HG03064 (cell line): ENCODE measurements at regions not wholly inside any gene's neighbourhood (a gene's known extent, or its start where the extent isn't known, plus 50 kb on each side); places are given as distances from the start of the nearest gene placed in this dataset.
"Not testable (repeated sequence)": the region's sequence is repeated elsewhere in the genome, so short reads cannot be mapped to it uniquely, and the experiment has no call there.

Experiments
- ATAC-seq: cut with Tn5 transposase; IDR thresholded peaks from one replicate; pipeline ENCODE4 v1.9.1; 2021; ENCODE audit warnings: low read depth; ENCODE audit not compliant: unreplicated experiment

DNA sequence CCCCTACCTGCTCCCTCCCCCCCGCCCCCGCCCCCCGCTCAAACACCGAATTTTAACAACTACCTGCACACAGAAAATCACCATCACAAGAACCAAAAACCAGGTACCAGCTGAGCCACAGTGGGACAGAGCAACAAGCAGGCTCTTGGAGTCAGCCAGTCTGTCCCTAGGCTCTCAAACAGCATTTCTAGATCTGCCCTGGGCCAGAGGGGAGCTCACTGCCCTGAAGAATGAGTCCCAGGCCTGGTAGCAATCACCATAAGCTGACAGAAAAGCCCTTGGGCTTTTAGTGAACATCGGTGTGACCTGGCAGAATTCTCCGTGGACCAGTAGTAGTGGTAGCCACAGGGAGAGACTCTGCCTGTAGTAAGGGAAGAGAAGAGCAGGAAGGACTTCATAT, 58.3 kb downstream of the C11orf87 start:
- ATAC-seq = no peak

DNA sequence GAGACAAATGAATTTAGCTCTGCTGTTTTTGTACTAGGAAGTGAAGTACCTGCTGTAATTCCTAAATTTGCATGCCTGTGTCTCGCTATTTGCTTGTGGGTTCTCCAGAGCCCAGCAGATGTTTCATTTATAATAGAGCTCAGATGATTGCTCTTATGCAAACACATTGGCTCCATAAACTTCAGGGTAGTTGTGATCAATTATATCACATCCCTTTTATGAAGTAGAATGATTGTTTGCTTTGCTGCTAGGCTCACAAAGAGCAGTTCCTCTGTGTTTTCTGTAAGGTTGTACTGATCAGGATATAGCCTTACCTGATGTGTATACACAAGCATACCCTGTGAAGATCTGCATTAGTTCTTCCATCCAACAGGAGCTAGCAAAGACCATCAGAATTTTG, 64.1 kb downstream of the C11orf87 start:
- ATAC-seq = no peak

DNA sequence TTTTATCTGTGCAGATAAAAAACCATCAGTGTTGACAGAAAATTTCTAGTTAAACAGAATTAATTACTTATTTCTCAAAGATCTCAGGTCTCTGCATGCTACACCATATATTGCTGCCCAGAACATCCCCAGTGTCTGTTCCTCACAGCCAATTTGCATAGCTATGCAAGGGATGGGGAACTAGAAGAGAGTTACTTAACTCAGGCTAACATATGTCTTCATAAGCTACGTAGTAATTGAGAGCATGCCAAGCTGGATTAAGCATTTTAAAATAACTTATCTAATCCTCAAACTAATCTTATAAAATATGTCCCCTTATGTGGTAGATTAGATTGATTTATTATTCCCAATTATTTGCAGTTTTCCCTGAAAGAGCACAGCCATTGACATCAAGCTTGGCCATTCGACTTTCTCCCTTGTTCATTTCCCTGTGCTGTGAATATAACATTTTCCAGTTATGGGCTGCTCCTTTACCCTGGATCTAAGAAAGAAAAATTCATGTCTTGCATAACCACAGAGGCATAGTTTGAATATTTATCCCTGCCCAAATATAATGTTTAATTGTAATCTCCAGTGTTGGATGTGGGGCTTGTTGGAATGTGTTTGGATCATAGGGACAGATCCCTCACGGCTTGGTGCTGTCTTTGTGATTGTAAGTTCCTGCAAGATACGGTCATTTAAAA, 69.1 kb downstream of the C11orf87 start:
- no peak for ATAC-seq

DNA sequence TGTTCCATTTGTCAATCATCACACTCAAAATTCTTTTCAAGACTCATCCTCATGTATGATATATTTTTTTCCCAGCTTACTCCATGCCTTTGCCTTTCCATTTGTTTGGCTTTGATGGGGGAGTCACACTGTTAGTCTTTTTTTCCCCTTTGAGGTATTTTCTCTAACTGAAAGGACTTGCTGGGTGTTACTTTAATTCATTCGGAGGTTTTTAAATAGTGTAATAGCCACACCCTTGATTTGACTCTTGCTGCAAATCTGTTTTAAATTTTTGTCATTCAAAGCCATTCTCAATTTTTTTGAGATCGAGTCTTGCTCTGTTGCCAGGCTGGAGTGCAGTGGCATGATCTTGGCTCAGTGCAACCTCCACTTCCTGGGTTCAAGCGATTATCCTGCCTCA, 84.1 kb downstream of the C11orf87 start:
- ATAC-seq = no peak

DNA sequence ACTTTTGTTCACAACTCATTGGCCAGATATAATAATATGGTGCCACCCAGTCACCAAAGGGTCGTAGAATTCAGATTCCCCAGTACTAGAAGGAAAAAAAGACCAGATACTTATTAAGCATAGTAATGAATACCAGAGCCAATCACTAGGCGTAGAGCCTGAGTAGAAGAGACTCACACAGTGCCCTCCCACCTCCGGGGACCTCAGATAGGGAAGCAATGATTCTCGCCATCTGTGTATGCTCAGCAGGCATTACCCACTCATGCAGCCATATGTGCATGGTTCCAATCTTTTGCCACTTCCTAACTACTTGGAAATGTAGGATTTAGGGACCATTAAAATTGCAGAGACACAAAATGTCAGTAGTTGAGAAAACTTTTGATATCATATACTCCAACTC, 85.3 kb downstream of the C11orf87 start:
- ATAC-seq = no peak

DNA sequence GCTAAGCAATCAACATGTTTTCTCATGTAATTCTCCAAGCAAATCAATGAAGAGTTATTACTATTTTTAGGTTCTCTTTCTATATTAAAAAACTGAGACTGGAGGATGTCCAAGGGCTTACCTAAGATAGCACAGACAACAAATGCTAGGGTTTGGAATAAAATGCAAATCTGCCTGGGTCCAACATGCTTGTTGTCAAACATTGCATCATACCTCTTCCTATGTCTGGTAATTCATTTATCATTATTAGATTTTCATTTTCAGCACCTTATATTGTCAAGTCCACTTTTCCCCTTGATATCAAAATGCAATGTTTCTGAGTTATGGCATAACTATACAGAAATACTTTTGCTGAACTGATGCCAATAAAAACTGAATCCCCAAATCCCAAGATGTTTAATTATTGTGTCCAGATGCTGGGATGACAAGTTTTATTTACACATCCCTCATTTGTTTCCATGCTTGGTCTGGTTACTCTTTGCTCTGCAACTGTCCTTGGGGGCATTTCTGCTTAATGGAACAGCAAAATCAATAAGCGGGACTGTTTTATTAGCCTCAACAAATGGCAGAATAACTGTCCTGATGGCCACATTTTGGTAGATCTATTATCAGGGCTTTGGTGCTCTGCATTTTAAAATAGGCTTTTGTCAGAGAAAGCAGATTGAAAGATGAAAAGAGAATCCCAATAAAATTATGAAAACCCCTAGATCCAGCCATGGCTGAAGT, 86.0 kb downstream of the C11orf87 start:
- no peak for ATAC-seq

DNA sequence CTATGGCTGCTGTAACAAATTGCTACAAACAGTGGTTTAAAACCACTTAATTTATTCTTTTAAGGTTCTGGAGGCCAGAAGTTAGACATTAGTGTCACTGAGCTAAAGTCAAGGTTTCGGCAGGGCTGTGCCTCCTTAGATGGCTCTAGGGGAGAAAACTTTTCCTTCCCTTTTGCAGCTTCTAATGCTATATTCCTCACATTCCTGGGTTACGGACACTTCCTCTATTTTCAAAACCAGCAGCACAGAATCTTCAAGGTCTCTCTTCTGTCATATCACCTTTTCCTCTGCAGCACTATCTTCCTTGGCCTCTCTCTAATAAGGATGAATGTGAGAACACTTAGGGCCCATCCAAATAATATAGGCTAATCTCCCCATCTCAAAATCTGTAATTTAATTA, 87.0 kb downstream of the C11orf87 start:
- ATAC-seq = no peak

DNA sequence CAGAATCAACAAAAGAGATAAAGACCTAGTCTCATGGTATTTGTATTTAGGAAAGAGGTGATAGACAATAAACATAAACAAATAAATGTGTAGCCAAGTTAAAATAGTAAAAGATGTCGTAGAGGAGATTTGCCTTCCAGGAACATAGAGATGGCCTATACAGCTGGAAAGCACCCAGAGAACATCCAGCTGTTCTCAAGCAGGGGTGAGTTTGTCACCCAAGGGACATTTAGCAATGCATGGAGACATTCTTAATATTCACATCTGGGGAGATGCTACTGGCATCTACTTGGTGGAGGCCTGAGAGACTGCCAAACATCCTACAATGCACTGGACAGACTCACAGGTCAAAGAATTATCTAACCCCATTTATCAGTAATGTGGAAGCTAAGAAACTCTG, 88.3 kb downstream of the C11orf87 start:
- ATAC-seq = no peak

DNA sequence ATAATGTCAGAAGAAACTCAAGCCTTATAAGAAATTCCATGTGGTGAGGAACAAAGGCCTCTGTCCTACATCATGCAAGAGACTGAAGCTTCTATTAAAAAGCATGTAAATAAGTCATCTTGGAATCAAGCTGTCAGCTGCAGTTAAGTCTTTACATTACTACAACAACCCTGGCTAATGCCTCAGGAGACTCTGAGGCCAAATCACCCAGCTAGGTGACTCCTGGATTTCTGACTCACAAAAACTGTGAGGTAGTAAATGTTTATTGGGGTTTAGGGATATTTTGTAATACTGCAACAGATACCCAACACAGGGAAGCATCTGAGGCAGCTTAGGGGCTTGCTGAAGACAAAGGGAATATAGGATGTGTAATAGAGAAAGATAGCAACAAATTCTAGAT, 89.6 kb downstream of the C11orf87 start:
- no peak for ATAC-seq

DNA sequence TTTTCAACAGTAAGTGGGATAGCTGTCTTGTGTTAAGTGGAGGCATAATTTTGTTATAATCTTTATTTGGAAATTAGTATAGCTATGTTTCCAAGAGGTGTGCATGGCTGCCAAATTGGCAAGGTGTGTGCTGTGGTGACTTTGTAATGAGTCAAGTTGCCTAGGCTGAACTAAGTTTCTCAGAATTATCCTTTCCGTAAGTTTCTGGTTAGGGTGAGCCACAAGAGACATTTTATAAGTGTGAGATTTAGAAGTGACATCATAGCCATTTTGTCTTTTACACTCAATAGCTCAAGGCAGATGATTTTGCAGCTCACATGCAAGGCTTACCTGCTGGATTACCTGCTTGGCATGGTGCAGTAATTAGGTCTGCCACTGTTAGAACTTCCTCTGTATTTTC, 90.3 kb downstream of the C11orf87 start:
- no peak for ATAC-seq

DNA sequence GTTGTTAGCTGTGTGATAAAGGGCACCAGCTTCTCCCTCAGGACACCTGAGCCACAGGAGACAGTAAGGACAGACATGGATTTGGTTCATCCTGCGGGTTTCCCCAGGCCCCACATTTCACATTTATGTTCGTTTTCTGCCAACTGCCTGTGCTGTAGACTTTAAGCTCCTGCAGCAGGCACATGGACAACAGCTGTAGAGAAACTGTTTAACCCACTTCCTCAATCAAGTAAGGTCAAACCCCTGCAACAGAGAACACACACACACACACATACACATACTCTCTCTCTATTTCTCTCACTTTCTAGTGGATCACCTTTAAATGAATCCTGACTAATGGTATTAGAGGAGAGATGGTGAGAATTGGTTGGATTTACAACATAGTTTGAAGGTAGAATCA, 90.7 kb downstream of the C11orf87 start:
- no peak for ATAC-seq

DNA sequence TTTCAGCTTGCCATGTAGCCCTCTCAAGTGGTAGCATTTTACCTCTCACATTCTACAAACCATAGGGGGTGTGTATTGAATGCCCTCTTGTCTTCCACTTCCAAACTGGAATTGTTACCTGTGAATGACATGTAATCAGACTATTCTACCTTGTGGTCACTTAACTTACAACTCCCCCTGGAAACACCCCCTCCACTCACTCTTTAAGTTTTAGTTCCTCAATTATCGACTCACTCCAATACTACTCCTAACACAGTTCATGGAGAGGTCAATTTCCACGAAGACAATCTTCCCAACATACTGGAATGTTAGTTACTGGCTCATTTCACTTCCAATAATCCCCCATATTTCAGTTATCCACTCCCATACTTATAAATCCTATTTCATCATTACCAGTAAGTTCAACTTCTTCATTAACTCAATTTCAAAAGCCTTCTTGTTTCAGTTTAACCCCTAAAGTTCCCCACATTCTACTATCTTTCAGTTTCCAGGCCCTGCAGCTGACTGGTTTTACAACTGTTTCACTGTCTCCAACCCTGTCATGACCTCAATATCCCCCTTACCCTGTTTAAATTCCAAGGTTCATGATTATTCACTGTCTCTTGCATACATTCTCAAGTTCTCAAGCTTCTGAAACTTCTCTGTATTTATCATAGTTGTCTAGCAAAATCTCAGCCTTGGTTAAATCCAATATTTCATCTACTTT, 92.5 kb downstream of the C11orf87 start:
- no peak for ATAC-seq

DNA sequence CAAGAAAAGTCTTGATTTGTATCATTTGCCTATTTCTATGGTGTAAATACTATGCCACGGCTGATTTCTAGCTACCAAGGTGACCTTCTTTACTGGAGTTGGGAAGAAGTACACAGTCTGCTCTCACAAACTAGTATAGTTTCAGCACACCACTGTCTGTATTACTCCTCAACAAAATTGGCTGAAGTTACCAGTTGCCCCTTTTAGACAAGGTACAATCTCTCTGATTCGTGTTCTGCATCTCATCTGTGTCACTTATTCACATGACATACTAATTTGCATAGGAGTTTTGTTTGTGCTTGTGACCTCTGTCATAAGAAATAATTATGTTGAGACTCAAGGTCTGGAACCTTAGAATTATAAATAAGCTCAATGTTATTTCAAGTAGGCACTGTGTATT, 97.3 kb downstream of the C11orf87 start:
- no peak for ATAC-seq

DNA sequence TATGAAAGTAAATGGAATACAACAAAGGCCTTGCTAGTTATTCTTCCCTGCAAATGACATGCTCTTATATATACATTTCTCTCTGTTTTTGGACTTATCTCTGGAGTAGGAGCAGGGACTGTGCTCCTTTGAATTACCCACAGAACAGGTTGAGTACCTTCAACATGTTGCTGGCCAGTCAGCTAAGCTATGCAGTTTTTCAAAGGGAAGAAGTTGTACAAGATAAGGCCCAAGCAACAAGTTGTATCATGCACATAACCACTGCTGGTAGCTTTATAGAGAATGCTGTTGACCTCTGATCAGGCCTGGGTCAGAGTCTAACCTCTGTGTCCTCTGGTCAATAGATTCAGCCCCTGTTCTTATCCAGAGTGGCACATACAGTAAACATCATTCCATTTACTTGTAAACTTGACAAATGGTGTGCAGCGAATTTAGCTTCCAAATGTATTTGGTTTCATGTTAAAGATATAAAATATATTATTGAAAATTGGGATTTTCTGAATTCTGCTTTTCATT, 99.6 kb downstream of the C11orf87 start:
- ATAC-seq = no peak

DNA sequence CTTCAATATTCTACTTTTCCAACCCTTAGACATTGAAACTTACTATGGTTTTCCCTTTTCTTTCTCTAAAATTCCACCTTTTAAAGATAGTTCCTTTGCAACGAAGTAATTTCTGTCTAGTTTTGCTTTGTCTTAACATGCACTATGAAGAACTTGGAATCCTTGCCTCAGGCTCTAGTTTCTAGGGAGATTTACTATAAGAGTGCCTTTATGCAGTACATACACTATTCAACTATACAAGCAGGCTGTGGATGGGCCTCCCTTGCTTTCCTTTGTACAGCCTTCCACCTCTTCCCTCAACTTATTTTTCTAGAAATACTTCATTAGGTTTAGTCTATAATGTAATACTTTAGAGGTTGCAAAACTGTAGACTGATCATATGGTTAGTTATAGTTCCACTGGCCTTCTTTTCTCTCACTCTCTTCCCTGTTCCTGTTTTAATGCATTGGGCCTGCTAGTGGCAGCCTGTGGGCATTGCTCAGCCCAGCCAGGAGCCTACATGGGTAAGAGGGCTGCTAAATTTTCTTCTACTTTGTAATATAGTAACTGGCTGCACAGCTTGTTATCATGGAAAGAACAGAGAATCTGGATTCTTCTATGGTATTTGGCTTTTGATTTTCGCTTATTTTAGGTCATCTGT, 100.2 kb downstream of the C11orf87 start:
- no peak for ATAC-seq

DNA sequence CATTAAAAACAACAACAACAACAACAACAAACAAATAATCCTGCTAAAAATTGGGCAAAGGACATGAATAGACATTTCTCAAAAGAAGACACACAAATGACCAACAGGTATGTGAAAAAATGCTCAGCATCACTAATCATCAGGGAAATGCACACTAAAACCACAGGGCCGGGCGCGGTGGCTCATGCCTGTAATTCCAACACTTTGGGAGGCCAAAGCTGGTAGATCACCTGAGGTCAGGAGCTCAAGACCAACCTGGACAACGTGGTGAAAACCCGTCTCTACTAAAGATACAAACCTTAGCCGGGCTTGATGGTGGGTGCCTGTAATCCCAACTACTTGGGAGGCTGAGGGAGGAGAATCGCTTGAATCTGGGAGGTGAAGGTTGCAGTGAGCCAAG, 103.6 kb downstream of the C11orf87 start:
- ATAC-seq = not testable (repeated sequence)

DNA sequence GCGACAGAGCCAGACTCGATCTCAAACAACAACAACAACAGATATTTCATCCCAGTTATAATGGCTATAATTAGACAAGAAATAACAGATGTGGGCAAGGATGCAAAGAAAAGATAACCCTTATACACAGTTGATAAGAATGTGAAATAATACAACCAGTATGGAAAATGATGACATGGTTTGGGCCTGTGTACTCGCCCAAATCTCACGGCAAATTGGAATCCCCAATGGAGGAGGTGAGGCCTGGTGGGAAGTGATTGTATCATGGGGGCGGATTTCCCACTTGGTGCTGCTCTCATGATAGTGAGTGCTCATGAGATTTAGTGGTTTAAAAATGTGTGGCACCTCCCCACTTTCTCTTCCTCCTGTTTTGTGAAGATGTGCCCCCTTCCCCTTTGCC, 104.1 kb downstream of the C11orf87 start:
- ATAC-seq = no peak

DNA sequence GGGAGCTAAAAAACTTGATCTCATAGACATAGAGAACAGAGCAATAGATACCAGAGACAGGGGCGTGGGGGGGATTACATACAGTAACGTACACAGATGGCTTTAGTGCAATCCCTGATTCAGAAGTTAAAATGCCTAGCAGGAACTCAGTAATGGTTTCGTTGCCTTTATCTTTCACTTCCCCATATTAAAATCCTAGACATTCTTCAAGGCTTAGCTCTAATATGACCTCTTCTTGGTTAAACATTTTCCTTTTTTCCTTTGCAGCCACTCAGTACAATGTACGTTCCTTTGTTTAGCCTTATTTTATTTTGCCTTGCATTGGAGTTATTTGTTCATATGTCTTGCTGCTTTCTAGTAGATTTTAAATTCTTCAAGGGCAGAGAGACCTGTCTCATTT, 104.9 kb downstream of the C11orf87 start:
- no peak for ATAC-seq

DNA sequence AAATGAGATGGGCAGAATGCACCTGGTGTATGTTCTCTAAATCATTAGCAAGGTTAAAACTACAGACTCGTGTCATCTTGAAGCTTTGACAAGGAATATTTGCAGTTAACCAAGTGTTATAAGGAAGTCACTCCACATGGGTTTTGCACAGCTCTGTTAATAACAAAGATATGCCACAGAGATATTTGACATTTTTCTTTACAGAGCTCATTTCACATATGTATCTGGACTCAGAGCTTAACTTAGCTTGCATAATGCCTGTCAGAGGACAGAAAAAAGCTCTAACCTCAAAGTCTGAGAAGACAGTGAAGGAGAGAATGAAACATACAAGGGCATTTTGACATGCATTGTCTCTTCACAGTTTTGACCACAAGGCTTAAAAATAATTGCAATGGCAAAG, 105.5 kb downstream of the C11orf87 start:
- ATAC-seq = no peak

DNA sequence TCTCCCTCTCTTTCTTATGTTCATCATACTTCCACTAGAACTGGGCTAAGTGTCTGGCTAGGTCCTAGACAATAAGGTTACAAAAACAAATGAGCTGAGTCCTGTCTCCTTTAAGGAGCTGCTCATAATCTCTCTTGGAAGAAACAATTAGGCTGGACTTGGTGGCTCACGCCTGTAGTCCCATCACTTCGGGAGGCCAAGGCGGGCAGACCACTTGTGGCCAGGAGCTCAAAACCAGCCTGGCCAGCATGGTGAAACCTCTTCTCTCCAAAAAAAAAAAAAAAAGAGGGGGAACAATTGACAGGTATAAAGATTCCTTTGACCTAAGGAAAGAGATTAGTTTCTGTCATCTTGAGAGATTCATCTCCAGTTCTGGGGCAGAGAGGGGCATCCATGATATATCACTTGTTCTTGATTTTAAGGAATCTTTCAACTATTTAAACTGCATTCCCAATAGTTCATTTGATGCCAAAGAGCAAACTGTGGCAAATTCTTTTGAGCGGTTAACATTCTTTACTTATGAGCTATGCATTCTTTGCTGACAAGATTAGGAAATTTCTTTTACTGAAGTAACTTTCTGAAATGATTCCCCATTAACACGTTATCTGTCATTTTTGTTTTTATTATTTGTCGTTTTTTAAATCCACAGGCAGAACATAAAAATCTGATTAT, 125.5 kb downstream of the C11orf87 start:
- no peak for ATAC-seq

DNA sequence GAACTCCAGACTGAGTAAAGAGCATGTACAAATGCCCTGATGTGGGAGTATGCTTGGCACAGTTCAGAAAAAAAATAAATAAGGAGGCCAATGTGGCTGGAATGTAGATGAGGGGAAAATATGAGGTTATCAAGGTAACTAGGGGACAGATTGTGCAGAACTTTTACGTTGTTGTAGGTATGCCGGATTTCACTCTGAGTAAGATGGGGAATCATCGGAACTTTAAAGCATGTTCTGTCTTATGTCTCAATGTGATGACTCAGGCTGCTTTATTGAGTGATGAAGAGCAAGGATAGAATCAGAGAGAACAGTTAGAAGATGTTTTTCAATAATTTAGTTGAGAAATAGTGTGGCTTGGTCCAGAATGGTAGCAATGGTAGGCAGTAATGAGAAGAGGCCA, 130.4 kb downstream of the C11orf87 start:
- ATAC-seq = no peak
